NCI-H69 (cell line): ENCODE measurements at regions not wholly inside any gene's neighbourhood (a gene's known extent, or its start where the extent isn't known, plus 50 kb on each side); places are given as distances from the start of the nearest gene placed in this dataset.

Source experiments
- DNase-seq: peaks from one replicate; lab custom pipeline; 2025; lab: John Stamatoyannopoulos, UW

DNA sequence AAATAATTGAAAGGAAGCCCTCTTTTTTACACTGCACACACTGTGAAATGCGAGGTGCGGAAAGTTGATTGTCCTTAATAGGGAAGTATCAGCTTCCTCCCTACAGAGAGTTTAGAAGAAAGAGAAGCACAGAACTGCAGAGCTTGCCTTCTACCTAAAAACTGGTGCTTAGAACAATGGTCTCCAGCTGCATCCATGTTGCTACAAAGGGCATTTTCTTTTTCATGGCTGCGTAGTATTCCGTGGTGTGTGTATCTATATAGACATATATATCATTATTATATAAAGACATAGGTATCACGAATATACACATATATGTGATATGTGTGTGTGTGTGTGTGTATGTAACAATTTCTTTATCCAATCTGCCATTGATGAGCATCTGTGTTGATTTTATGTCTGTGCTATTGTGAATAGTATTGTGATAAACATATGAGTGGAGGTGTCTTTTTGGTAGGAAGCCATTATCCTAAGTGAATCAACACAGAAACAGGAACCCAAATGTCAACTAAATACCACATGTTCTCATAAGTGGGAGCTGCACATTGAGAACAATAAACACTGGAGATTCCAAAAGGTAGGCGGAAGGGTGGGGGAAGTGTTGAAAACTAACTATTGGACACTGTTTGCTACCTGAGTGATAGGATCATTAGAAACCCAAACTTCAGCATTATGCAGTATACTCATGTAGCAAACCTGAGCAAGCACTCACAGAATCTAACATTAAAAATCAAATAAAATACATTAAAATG lies 290.0 kb upstream of the RUNX1 start:
- DNase-seq, result no peak

DNA sequence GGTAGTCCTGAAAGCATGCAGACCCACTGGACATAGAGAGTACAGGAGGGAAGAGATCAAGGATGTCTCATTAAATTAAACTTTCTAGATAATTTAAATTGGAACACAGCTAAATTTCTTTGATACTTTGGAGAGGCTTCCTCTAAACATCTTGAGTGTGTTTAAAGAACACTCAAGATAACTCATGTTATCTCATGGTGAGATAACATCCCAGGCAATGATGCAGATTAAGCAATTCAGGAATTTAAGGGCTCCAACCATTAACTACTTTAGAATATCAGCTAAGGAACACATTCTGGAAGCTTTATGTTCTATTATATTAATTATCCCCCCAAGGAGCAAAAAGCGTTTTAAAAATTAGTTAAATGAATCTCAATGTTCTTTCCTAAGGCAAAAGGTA lies 289.2 kb upstream of the RUNX1 start:
- no peak for DNase-seq

DNA sequence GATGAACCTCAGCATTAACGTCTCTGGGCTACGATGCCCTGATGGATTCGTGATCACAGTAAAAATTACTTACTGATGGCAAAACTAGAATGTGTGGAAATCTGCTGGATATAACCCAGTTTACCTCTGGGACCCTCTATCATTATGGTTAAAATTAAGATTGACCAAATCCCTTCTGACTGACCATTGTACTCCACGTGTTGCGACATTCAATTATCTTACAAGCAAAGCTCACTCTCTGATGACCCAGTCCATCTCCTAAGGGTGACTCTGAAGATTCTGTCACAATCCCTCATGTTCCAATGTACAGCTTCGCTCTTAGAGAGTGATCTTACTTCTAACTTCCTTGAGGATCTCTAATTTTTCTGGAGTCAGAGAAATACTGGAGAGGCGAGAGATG lies 288.5 kb upstream of the RUNX1 start:
- DNase-seq, result no peak

DNA sequence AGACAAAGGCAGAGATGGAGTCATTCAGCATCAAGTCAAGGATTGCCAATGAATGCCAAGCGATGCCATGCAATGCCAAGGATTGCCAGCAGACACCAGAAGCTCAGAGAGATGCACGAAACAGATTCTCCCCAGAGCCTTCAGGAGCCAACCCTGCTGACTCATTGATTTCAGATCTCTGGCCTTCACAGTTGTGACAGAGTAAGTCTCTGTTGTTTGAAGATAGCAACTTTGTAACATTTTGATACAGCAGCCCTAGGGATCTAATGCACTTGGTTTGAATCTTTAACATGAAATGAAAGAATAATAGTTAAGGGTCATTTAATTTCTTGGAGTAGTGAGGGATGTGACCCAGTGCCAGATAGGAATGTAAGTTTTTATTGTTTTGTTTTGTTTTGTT lies 287.4 kb upstream of the RUNX1 start:
- no peak for DNase-seq

DNA sequence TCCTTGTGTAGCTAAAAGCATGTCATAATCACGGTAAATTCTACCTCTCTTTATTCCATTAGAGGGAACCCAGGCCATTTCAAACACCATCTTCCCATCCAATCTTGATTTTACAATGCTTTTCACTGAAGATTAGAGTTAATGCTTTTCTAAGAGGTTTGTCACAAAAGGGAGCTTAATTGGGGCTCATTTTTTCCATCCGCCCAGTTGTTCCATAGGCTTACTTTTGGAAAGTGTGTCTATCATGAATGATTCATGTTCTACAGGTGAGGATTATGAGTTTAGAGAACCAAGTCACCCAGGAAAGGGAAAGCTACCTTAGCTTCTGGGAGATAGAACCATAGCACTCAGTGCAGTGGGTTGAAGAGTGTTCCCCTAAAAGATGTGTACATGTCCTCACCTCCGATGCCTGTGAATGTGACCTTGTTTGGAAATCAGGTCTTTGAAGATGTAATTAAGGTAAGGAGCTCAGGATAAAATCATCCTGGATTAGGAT lies 286.9 kb upstream of the RUNX1 start:
- DNase-seq, result no peak

DNA sequence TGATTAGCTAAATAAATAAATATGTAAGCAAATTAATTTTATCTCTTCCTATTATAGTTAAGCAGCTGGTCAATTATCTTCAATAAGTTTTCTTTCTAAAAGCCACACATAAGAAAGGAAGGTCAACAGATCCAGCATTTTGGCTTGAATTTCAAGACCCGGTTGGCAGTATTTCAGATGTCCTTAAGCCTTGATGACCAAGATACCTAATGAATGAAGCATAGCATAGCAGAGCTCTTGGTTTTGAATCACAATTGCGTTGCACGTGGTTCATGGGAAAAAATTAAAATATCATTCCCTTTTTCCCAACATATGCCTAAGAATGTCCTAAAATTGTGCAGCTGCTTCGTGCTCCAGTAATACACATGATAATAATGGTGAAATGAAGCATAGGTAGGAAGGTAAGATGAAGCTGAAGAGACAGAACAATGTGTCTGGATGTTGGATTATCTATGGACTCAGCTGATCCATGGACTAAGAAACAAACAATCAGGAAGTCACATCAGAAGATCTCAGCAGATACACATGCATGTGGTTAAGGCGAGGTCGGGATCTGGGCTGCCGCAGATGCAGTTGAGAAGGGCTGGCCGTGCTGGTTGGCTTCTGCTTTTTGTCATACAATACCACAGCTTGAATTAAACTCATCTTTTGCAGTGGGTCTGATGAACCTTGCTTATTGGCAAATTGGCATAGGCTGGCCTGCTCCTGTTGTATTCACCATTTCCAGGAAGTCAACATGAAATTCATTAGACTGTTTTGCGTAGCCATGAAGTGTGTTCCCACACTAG lies 284.9 kb upstream of the RUNX1 start:
- DNase-seq, result no peak

DNA sequence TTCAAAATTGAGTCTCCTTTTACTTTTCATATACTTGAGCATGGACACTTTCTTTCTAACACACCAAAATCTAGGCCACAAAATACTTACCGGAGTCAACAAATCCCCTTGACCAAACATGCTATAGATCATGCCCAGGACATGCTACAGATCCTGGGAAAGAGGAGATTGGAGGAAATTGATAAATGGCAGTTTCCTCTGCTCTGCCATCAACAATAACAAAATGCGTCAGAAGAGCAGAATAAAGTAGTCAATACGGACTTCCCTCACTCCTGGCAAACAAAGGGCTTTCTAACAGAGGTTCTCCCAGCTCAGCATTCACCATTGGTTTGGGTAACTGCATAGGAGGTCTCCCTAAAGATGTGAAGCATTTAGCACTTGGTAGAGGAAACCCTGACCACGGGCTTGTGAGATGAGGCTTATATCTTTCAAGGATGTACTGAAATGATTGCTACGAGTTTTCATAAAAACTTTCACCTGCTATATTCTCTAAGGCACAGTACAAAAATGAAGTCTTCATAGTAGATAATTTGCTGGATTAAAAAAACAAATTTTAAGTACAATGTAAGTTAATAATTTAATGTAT lies 283.8 kb upstream of the RUNX1 start:
- DNase-seq, result no peak

DNA sequence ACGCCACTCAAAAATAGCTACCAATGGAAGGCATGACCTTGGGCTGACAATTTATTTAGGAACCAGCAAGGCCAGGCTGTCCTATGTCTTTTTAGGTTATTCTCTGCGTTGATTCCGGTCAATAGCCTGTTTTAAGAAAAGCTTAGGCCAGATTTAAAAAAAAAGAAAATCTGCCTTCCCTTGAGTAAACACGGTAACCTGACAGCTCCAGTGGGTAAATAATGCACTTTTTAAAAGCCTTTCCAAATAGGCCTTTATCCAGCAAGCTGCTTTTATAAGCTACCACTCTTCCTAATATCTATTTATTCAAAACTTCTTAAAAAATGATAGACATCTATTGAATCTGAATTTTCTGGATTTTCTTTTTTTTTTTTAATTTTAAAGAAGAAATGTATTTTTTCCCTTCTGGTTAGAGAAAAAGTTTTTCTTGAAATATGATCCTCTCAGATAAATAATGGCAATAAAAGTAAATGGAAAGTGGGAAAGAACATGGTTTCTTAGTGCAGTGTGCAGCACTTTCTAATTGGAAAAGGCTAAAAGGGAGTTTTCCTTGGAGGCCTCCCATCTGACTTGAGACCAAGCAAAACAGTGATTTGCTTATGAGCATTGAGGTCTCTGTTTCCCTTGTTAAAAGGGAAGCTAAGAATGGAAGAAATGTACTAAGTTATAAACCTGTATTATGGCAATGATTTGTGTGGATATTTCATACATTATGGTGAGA lies 281.0 kb upstream of the RUNX1 start:
- DNase-seq, result no peak

DNA sequence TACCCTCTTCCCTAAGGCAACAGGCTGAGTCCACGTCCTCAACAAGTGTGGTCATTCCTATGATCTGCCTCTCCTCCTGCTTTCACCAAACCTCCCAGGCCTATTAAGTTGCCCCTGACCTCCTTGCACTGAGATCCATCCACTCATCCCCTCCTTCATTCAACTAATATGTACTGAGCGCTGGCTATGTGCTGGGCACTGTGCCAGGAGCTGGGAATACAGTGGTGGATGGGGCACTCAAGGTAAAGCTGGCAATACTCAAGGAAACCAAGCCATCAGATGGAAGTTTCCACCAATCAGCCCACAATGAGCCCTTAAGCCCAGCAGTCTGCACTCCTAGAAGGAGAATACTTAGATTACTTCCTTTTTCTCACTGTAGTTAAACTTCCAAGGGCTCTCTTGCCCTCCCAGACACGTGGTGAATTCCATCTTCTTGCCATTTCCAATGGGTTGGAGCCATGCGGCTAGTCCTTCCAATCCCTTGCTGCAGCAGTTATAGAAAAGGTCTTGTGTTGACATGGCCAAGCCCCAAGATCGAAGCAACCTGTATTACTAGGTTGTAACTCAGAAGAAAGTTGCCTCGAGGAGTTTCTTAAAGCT lies 279.9 kb upstream of the RUNX1 start:
- no peak for DNase-seq

DNA sequence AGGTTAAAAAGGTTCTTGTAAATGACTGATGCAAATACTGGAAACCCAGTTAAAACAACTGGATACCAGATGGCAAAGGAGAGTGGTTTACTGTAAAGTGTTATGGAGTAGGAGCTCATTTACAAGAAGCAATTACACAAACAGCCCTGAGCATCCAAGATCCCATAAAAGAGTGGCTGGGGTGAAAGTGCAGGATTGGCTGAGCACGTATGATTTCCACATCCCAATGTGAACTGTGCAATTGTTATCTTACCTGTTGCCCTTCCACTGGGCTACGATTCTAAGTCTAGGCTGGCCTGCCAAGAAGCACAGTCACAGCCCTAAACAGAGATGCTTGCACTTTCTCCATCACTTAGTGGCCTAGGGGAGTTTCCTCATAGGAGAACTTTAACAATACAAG lies 277.6 kb upstream of the RUNX1 start:
- DNase-seq, result no peak

DNA sequence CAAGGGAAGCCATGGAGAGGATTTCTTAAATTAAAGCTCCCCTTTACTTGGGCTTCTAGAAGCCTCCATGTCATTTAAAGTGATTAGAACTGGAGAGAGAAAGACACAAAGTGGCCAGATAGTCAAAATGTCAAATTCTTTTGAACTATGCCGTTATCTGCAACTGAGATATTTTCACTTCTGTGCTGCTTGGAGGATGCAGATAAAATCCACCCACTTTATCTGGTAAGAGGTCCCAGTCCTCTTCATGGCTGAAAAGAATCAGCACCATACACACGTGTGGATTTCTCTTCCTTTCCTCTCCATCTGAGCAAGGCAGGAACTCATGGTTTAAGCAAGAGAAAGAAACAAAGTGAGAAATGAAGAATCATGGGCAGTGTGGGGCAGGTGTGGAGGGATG lies 276.9 kb upstream of the RUNX1 start:
- no peak for DNase-seq

DNA sequence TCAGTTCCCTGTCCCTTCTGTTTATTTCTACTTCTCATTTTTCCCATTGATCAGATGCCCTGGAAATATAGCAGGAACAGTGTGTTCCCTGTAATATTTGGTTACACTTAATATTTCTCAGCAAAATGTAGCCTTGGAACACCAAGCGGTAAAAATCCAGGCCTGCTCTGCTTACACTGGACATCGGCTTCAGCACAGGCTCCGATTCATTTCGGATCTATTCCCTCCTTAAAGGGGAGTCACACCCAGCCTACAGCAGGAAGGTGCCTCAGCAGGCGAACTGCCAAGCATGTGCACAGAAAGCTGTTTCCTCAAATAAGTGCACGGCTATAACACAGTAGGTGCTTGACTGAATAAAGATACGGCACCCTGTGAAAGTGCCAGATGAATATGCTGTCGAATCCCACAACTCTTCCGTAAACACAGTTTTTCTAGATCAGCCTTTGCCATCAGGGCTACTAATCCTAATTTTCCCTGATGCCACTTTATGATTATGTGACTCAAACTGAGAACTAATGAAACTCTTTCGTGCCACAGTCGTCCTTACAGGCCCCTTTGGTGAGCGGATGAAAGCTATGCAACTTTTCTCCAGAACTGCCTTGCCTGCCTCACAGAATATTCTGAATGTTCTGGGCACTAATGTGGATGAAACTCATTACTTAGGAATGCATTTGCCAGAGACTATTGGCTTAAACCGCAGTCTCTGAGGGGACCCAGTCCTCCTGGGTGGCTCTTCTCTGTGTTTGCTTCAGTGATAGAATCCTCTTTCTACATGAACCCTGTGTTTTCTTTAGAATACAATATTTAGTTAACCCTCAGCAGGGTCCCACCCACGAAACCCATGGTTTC lies 275.5 kb upstream of the RUNX1 start:
- no peak for DNase-seq

DNA sequence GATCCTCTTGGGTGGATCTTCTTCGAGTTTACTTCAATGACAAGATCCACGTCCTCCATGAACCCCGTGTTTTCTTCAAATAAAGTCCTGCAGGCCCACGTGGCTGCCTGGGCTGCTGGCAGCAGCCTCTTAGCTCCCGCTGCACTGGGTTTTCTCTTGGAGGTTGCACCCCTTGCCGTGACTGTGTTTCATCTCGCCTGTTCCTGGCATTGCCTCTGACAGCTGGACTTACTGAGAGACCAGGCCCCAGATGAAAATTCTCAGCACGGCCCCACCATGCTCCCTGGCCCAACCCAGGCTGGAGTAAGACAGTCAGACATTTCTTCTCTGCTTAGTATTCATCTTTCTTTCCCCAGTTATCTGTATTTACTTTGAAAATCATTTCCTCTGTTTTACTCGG lies 274.8 kb upstream of the RUNX1 start:
- no peak for DNase-seq

DNA sequence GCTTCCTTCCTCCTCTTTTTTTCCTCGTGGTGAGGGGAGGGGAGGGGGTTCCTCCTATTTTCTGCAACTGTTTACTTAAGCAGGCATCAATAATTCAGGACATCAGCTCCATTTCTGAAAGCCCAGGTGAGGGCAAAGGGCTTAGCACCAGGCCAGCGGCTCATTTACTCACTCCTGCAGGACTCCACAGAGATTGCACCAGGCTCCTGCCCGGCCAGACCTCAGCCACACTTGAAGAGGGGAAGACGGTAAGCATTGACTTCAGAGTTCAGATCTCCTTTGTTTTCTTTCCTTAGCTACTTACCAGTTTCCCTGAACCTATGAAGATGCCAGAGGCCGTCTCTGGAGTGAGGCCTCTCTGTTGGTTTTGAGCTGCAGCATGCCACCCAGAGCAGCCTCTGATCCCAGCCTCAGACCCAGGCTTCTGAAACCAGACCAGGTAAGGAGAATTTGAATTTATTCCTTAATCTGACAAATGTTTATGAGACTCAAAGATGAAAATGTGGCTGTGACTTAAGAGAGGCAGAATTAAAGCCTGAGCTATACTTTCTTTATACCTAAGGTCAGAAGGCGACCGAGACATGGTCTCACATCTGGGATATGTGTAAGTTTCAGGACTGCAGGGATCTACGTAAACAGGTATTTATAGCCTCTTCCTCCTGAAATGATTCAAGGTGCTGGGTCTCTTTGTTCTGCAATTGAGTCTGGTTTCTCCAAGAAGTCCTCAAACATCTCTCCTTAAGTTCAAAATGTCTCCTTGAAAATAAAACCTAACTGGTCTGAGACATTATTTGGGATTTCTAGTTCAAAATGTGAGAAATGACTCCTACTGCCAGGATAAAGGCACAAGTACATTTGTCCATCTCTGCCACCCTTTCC lies 272.5 kb upstream of the RUNX1 start:
- DNase-seq, result no peak

DNA sequence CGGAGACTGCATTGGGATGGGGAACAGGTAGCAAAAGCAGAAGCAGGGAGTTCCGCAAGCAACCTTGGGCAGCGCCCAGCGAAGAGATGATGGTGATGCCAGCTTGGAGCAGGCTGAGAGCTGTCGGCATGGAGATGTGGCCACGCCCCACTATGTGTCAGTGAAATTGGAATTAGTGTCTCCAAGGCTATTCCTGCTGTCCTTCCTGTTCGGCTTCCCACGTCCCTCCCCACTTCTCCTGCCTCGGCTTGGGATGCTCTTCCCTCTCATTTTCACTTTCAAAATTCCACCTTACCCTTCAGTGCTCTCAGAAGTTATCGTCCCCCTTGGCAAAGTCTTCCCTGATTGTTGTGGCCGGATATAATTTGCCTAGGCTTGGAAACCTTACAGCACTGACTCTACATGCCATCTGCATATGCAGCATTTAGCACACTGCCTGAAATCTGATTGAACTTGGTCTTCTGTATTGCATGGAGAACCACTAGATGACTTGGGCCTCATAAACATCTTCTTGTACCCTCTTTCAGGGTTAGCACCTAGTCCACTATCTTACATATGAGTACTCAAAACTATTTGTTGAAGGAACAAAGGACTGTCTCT lies 270.7 kb upstream of the RUNX1 start:
- DNase-seq, result no peak

DNA sequence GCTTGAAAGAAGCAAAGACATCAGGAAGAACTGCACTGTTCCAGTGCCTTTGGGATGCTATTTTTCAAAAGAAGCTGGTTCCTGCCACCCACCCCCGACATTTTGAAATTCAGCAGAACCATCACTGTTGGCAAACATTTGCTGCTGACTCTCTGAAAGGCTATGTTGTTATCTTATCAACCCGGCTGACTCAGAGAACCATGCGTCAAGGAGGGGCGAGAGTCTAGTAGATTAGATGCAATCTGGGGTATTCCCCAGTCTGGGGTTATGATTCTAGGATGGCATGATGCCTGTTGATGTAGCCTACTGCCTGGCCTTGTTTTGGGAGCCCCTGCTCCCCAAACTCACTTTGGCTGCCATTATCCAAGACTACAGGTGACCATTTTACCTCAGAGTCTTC lies 267.8 kb upstream of the RUNX1 start:
- DNase-seq, result no peak

DNA sequence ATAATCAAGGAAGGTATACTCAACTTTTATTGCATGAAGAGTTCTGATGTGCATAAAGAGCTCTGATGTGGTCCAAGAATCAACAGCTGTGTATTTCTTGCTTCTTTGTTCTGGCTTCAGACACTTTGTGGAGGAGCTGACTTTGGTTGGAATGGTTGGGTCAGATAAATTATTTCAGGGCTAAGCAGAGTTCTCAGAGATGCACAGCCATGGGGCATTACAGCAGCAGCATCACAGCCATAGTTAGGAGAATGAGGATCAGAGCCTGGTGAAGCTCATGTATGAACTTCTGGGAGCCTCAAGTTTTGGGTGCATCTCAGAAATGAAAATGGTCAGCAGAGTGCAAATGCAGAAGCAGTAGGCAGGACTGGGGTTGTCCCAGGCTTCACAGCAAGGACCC lies 267.4 kb upstream of the RUNX1 start:
- no peak for DNase-seq

DNA sequence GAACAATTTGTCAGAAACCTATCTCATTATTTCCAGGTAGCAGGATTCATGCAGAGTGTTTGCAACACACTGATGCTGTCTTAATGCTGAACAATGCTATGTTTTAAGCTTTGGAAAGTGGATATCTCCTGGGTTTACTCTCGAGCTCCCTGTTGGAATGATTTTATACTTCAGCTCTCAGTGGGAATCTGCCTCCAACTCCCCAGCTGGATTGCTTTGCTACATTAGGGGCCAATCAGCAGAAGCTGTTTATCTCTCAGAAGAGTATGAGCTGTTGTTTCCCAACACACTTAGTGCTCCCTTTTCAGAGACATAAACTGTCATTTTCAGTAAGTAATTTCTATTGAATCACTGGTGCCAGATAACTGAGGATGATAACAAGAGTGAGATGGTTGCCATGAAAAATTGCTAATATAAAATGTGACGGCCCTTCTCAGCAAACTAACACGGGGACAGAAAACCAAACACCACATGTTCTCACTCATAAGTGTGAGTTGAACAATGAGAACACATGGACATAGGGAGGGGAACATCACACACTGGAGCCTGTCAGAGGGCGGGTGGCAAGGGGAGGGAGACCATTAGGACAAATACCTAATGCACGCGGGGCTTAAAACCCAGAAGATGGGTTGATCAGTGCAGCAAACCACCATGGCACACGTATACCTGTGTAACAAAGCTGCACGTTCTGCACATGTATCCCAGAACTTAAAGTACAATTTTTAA lies 265.9 kb upstream of the RUNX1 start:
- DNase-seq, result no peak

DNA sequence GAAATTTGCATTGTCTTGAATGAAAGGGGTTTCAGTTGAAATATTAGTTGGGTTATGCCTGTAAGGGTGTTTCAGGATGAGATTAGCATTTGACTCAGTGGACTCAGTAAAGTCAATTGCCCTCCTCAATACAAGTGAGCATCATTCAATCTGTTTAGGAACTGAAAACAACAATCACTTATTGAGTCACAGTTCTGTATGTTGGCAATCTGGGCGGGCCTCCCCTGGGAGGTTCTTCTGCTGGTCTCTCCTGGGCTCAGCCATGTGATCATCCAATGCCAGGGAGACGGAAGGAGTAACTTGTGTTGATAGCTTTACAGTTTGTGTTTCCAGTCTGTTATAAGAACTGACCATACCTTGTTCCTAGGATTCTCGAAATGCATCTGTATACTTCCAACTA lies 262.9 kb upstream of the RUNX1 start:
- no peak for DNase-seq
